HCT116 (cell line): ENCODE measurements at regions not wholly inside any gene's neighbourhood (a gene's known extent, or its start where the extent isn't known, plus 50 kb on each side); places are given as distances from the start of the nearest gene placed in this dataset.

Experiments used
- CEBPB ChIP-seq: IDR thresholded peaks from 2 replicates; pipeline ENCODE4 v1.6.1; 2012; ENCODE audit warnings: low read depth
- EZH2 ChIP-seq: fragments of 200-600 bp; sonication (generic); IDR thresholded peaks from 2 replicates; pipeline ENCODE4 v1.6.1; 2017; ENCODE audit warnings: antibody characterized with exemption, mixed run types
- FOSL1 ChIP-seq: IDR thresholded peaks from 2 replicates; pipeline ENCODE4 v1.6.1; 2012; ENCODE audit warnings: low read depth
- JUND ChIP-seq: IDR thresholded peaks from 2 replicates; pipeline ENCODE4 v1.6.1; 2012
- POLR2A ChIP-seq: IDR thresholded peaks from 2 replicates; pipeline ENCODE4 v1.7.0; 2011; ENCODE audit warnings: borderline replicate concordance; ENCODE audit not compliant: insufficient read depth, insufficient read length; ENCODE audit errors: extremely low read depth
- POLR2AphosphoS5 ChIP-seq: IDR thresholded peaks from 2 replicates; pipeline ENCODE4 v1.6.1; 2011; ENCODE audit warnings: mild to moderate bottlenecking, low read depth, low read length, moderate library complexity
- REST ChIP-seq: IDR thresholded peaks from 2 replicates; pipeline ENCODE4 v1.6.1; 2012; ENCODE audit warnings: low read depth
- SIN3A ChIP-seq: IDR thresholded peaks from 2 replicates; pipeline ENCODE4 v1.6.1; 2012; ENCODE audit warnings: low read depth
- SP1 ChIP-seq: IDR thresholded peaks from 2 replicates; pipeline ENCODE4 v1.6.1; 2012; ENCODE audit warnings: low read depth
- TF ChIP-seq, protein P1 (sequence below), 3 experiments: fragments of 200-600 bp in 1 of 3; sonication (generic) in 1 of 3; IDR thresholded peaks in 2 of 3; conservative IDR thresholded peaks in 1 of 3; 2 replicates each; pipeline ENCODE4 v1.5.1; 2012 to 2017; ENCODE audit warnings: low read depth in 2 of 3, low read length in 2 of 3, antibody characterized with exemption in 1 of 3, borderline replicate concordance in 1 of 3, control low read depth in 1 of 3, mild to moderate bottlenecking in 1 of 3, mixed read lengths in 1 of 3, mixed run types in 1 of 3, moderate library complexity in 1 of 3; ENCODE audit not compliant: insufficient read depth in 1 of 3
- TF ChIP-seq, protein P2 (sequence below): IDR thresholded peaks from 2 replicates; pipeline ENCODE4 v1.6.1; 2012
- TF ChIP-seq, protein P3 (sequence below): IDR thresholded peaks from 2 replicates; pipeline ENCODE4 v1.6.1; 2011; ENCODE audit warnings: mild to moderate bottlenecking, low read length, moderate library complexity; ENCODE audit not compliant: insufficient replicate concordance; ENCODE audit errors: extremely low read depth
- TF ChIP-seq, protein P4 (sequence below): IDR thresholded peaks from 2 replicates; pipeline ENCODE4 v1.6.1; 2012

- TF ChIP-seq POLR2AphosphoS5 (no peak), SIN3A (no peak), POLR2A (no peak), FOSL1 (no peak), SP1 (no peak), EZH2 (no peak), REST (no peak), JUND (no peak), CEBPB (no peak)
- TF ChIP-seq, protein P1, sequence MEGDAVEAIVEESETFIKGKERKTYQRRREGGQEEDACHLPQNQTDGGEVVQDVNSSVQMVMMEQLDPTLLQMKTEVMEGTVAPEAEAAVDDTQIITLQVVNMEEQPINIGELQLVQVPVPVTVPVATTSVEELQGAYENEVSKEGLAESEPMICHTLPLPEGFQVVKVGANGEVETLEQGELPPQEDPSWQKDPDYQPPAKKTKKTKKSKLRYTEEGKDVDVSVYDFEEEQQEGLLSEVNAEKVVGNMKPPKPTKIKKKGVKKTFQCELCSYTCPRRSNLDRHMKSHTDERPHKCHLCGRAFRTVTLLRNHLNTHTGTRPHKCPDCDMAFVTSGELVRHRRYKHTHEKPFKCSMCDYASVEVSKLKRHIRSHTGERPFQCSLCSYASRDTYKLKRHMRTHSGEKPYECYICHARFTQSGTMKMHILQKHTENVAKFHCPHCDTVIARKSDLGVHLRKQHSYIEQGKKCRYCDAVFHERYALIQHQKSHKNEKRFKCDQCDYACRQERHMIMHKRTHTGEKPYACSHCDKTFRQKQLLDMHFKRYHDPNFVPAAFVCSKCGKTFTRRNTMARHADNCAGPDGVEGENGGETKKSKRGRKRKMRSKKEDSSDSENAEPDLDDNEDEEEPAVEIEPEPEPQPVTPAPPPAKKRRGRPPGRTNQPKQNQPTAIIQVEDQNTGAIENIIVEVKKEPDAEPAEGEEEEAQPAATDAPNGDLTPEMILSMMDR (IDR thresholded peaks at IDR 0.05 in 2 of 3, conservative IDR thresholded peaks at IDR 0.05 in 1 of 3; ENCODE audit: borderline replicate concordance in 1 of 3, insufficient read depth in 1 of 3, low read depth in 2 of 3, low read length in 2 of 3) = no peak
- TF ChIP-seq, protein P2, sequence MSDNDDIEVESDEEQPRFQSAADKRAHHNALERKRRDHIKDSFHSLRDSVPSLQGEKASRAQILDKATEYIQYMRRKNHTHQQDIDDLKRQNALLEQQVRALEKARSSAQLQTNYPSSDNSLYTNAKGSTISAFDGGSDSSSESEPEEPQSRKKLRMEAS = no peak
- TF ChIP-seq, protein P3, sequence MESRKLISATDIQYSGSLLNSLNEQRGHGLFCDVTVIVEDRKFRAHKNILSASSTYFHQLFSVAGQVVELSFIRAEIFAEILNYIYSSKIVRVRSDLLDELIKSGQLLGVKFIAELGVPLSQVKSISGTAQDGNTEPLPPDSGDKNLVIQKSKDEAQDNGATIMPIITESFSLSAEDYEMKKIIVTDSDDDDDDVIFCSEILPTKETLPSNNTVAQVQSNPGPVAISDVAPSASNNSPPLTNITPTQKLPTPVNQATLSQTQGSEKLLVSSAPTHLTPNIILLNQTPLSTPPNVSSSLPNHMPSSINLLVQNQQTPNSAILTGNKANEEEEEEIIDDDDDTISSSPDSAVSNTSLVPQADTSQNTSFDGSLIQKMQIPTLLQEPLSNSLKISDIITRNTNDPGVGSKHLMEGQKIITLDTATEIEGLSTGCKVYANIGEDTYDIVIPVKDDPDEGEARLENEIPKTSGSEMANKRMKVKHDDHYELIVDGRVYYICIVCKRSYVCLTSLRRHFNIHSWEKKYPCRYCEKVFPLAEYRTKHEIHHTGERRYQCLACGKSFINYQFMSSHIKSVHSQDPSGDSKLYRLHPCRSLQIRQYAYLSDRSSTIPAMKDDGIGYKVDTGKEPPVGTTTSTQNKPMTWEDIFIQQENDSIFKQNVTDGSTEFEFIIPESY = no peak
- TF ChIP-seq, protein P4, sequence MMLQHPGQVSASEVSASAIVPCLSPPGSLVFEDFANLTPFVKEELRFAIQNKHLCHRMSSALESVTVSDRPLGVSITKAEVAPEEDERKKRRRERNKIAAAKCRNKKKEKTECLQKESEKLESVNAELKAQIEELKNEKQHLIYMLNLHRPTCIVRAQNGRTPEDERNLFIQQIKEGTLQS = no peak
Observed at GRCh38 chr14:55897031-55897430, 221.2 kb upstream of the PELI2 start.
